ENCODE measurements at regions not wholly inside any gene's neighbourhood (a gene's known extent, or its start where the extent isn't known, plus 50 kb on each side); places are given as distances from the start of the nearest gene placed in this dataset.
"Not testable (repeated sequence)": the region's sequence is repeated elsewhere in the genome, so short reads cannot be mapped to it uniquely, and the experiment has no call there.

- no peak for DNase-seq (ENCODE audit: low read depth in 2 of 3, low spot score in 2 of 3)
These were observed 126.4 kb downstream of the KBTBD2 start for GRCh38 chr7:32765185-32765584.

GRCh38 chr7:32762925-32763293, 128.7 kb downstream of the KBTBD2 start:
- peak in 1 of 3 donors; percentile 25 for DNase-seq (ENCODE audit: low read depth in 2 of 3, low spot score in 2 of 3)

GRCh38 chr7:32762206-32762924, 129.2 kb downstream of the KBTBD2 start:
- DNase-seq (ENCODE audit: low read depth in 2 of 3, low spot score in 2 of 3) = peak in 1 of 3 donors; percentile 4

GRCh38 chr7:32761451-32762205, 129.9 kb downstream of the KBTBD2 start:
- DNase-seq (ENCODE audit: low read depth in 2 of 3, low spot score in 2 of 3) = peak in 1 of 3 donors; percentile 29

GRCh38 chr7:32760755-32761154, 130.8 kb downstream of the KBTBD2 start:
- not testable (repeated sequence) for DNase-seq (ENCODE audit: low read depth in 2 of 3, low spot score in 2 of 3)

GRCh38 chr7:32759859-32760258, 131.7 kb downstream of the KBTBD2 start:
- not testable (repeated sequence) for DNase-seq (ENCODE audit: low read depth in 2 of 3, low spot score in 2 of 3)

- not testable (repeated sequence) for DNase-seq (ENCODE audit: low read depth in 2 of 3, low spot score in 2 of 3)
These were observed 137.7 kb downstream of the KBTBD2 start for GRCh38 chr7:32753872-32754271.

- not testable (repeated sequence) for DNase-seq (ENCODE audit: low read depth in 2 of 3, low spot score in 2 of 3)
These were observed 143.2 kb downstream of the KBTBD2 start for GRCh38 chr7:32748337-32748736.

- DNase-seq (ENCODE audit: low read depth in 2 of 3, low spot score in 2 of 3) = not testable (repeated sequence)
These were observed 144.0 kb downstream of the KBTBD2 start for GRCh38 chr7:32747443-32748148.

GRCh38 chr7:32741853-32742476, 149.6 kb downstream of the KBTBD2 start:
- not testable (repeated sequence) for DNase-seq (ENCODE audit: low read depth in 2 of 3, low spot score in 2 of 3)

- DNase-seq (ENCODE audit: low read depth in 2 of 3, low spot score in 2 of 3) = not testable (repeated sequence)
These were observed 151.8 kb downstream of the KBTBD2 start for GRCh38 chr7:32739749-32740148.

GRCh38 chr7:32738390-32738789, 153.2 kb downstream of the KBTBD2 start:
- not testable (repeated sequence) for DNase-seq (ENCODE audit: low read depth in 2 of 3, low spot score in 2 of 3)

- DNase-seq (ENCODE audit: low read depth in 2 of 3, low spot score in 2 of 3) = not testable (repeated sequence)
These were observed 158.8 kb downstream of the KBTBD2 start for GRCh38 chr7:32732767-32733166.

GRCh38 chr7:32729335-32729675, 162.3 kb downstream of the KBTBD2 start:
- peak in 1 of 3 donors; percentile 29 for DNase-seq (ENCODE audit: low read depth in 2 of 3, low spot score in 2 of 3)

GRCh38 chr7:32728412-32729334, 162.9 kb downstream of the KBTBD2 start:
- peak in 2 of 3 donors; percentile 77 to 87 for DNase-seq (ENCODE audit: low read depth in 2 of 3, low spot score in 2 of 3)

- peak in 2 of 3 donors; percentile 58 to 59 for DNase-seq (ENCODE audit: low read depth in 2 of 3, low spot score in 2 of 3)
These were observed 163.8 kb downstream of the KBTBD2 start for GRCh38 chr7:32727483-32728411.

GRCh38 chr7:32722837-32723236, 168.7 kb downstream of the KBTBD2 start:
- not testable (repeated sequence) for DNase-seq (ENCODE audit: low read depth in 2 of 3, low spot score in 2 of 3)

- no peak for DNase-seq (ENCODE audit: low read depth in 2 of 3, low spot score in 2 of 3)
These were observed 197.4 kb downstream of the KBTBD2 start for GRCh38 chr7:32694182-32694581.
